ENCODE measurements at regions not wholly inside any gene's neighbourhood (a gene's known extent, or its start where the extent isn't known, plus 50 kb on each side); places are given as distances from the start of the nearest gene placed in this dataset.
A peak's percentile ranks its signal among the peaks of the same experiment; 100 is the strongest.
"Not testable (repeated sequence)": the region's sequence is repeated elsewhere in the genome, so short reads cannot be mapped to it uniquely, and the experiment has no call there.

GRCh38 chr13:67383109-67383757 is 153.1 kb upstream of the PCDH9 start:
- DNase-seq = not testable (repeated sequence)

- DNase-seq = no peak
Measured at GRCh38 chr13:67377919-67378318, 147.8 kb upstream of the PCDH9 start.

GRCh38 chr13:67374391-67374790 is 144.3 kb upstream of the PCDH9 start:
- DNase-seq = no peak

- DNase-seq = no peak
Measured at GRCh38 chr13:67372868-67373464, 142.8 kb upstream of the PCDH9 start.

DNA sequence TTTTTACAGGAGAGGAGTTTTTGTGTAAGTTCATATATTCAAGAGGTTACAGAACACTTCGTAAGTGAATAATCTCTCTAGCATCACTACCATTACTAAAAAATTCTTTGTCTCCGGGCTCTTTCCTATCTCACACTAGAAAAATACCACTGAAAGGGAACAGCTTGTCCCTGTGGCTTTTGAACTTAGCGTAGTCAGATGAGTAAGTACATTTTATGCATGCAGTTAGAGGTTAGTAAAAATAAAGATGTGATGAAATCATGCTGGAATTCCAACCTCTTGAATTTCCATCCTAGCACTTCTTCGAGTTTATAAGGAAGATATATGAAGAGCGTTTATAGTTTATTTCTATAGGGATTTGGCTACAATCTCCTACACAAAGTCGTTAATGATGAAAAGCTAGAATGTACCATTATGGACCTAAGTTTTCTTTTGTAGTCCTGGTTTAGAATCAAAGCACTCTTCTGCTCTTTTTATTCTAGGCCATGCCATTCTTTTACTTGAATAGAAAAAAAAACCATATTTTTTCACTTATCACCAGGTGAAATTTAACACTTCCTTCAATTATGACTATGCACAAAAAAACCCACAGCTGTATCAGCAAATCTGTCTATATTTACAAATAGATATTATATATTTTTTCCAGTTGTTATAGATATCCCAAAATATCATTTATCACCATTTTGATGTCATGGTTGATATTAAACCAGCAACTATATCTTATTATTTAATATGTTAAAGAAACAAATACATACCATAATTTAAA is 139.9 kb upstream of the PCDH9 start:
- peak; percentile 28 for DNase-seq

- DNase-seq = no peak
Measured at GRCh38 chr13:67367399-67367798, 137.3 kb upstream of the PCDH9 start.

DNA sequence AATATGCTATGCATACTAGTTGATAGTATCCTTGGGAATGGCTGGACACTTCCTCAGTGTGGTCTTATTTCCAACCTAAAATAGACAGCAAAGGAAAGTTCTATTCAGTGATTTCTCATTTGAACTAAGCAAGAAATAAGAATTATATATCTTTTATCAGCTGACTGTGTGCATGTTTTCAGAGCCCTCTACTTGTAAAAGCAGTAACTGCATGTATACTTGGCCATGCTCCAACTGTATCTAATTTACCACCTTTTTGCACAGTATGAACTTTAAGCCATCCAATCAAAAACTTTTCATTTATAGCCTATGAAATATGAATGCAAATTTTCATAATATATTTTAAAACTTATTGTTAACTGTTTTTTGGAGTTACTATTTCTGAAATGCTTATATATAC is 136.4 kb upstream of the PCDH9 start:
- no peak for DNase-seq

- DNase-seq = no peak
Measured at GRCh38 chr13:67355812-67356476, 125.8 kb upstream of the PCDH9 start.

- no peak for DNase-seq
Measured at GRCh38 chr13:67353941-67354340, 123.8 kb upstream of the PCDH9 start.

DNA sequence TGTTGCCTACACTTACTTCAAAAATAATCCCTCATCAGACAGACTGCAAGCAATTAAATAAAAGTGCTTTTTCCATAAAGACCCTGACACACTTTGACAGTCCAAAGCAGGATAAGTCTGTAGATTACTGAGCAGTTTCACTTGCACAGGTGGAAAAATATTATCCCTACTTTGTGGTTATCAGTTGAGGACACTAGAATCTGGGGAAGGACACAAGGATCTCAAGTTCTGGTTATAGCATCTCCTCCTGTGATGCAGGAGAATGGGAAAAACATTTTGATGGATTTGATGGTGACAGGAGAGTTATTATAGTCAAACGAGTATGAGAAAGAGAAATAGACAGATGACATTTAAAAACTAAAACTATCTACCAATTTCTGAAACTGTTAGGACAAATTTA is 122.9 kb upstream of the PCDH9 start:
- DNase-seq = no peak

DNA sequence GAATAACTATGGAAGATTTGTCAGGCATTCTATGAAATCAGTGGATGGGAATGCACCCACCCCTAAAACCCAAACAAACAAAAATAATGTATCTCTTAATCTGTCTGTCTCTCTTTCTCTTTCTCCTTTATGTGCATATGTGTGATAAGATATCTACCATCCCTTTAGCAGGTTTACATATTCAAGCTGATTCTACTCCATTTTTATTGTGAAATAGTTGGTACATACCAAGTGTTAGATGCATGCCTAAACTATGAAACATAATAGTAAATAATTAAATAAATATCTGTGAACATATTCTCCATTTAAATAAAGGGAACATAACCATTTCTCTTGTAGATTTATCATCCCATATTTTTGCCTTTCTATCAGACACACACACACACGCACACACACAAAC is 121.8 kb upstream of the PCDH9 start:
- DNase-seq = no peak

DNA sequence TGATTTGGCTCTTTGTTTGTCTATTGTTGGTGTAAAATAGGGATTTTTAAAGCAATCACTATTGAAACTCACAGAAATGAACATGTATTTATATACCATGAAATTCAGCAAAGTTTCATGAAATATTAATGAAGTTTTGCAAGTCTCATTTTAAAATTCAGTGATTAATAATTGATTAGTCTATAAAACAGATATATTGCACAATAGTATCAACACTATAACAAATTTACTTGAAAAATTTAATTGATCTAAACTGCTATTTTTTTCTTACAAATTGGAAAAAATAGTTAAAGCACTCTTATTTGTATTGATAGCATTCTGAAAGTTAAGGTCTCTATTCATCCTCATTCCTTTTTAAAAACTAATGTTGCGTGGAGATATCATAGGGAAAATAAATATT is 121.0 kb upstream of the PCDH9 start:
- DNase-seq = no peak

- no peak for DNase-seq
Measured at GRCh38 chr13:67343777-67344176, 113.6 kb upstream of the PCDH9 start.

GRCh38 chr13:67341406-67341805 is 111.3 kb upstream of the PCDH9 start:
- DNase-seq = no peak

GRCh38 chr13:67330149-67330548 is 100.0 kb upstream of the PCDH9 start:
- DNase-seq = no peak

- no peak for DNase-seq
Measured at GRCh38 chr13:67328895-67329294, 98.8 kb upstream of the PCDH9 start.

- no peak for DNase-seq
Measured at GRCh38 chr13:67318860-67319259, 88.7 kb upstream of the PCDH9 start.

DNA sequence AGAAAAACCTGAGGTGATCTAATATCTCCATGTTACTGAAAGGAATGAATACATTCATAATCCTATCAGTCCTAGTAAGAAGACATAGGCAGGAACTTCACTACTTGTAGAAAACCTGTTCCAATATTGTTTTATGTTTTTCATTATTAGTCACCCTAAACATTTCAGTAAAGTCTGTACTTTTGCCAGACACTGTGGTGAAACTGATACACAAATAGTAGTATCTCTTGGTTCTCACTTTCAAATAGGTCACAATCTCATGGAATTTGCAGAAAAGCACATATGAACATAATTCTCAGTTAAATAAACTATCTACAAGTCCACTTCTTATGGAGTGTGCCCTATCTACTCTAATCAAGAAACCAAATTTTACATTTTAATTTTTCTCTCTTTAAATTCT is 88.3 kb upstream of the PCDH9 start:
- no peak for DNase-seq

- DNase-seq = no peak
Measured at GRCh38 chr13:67314405-67314804, 84.3 kb upstream of the PCDH9 start.

GRCh38 chr13:67308004-67308772 is 78.1 kb upstream of the PCDH9 start:
- DNase-seq = no peak

DNA sequence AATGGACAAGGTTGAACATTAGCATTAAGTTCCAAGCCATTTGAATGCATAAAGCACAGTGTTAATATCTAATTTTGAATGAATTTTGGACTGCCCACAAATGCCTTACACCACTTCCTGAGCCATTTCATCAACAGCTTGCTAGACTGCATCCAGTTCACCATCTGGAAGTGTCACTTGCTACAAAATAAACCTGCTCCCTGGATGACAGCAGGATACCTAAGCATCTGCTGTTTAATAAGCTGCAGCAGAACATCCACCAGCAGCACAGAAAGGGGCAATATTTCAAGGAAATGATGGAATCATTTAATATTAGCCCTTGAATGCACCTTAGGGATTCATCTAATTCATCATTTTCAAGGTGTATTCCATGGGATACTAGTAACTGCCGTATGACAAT is 76.6 kb upstream of the PCDH9 start:
- DNase-seq = peak; percentile 18

DNA sequence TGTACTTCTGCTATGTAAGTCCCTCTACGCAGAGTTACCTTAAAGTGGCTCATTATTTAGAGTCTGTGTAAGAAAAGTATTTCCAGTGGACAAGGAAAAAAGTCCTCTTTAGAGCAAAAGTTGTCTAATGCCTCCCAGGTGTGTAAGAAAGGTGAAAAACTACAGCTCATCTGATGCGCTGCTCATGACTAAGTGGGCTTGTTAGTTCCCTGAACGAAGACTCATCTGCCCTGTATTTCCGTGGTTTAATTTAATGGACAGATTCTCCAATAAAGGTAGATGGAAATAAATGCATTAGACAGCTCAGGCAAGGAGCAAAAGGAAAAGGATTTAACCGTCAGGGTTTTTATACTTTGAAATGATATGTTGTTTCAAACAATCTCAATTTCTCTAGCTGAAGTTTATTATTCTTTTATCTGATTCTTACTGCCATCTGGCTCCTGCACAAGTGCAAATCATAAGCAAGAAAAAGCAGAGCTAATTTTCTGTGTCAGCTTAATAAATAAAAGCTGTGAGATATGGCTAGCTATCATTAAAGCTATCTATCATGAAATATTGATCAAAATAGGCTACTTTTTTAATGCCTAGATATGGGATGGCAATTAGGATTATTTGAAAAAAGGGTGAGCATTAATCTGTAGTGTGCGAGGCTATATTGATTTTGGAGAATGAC is 73.7 kb upstream of the PCDH9 start:
- no peak for DNase-seq

All from eye (tissue), 1 donor.